ENCODE measurements at regions not wholly inside any gene's neighbourhood (a gene's known extent, or its start where the extent isn't known, plus 50 kb on each side); places are given as distances from the start of the nearest gene placed in this dataset.

DNA sequence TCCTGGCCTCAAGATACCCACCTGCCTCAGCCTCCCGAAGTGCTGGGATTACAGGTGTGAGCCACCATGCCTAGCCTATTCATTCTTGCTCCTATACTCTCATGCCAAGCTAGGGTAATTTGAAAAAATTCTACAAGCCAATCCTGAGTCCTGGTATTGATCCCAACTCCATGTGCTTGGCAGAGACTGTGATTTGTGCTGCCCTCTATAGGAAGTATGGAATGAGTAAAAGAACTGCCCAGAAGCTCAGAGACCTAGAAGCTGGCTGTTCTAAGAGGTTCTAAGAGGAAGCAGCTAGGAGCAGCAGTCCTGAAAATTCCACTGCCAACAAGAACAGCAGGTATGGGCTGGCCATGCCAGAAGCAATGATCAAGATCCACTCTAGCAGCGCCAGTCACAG is 402.5 kb downstream of the PCNX1 start:
- Histone ChIP-seq H3K4me3 (no peak overlapping the region), H3K27ac (no peak overlapping the region), H3K4me1 (no peaks in the 10 kb centered on the region), H3K36me3 (no peaks in the 10 kb centered on the region), H3K27me3 (no peaks in the 10 kb centered on the region), H3K9me3 (peaks cover 0 to 3% (median 0%) of the 10 kb centered on the region in 4 donors)
- 100% methylated on average over 2 of the region's 2 CpGs for WGBS (ENCODE audit: insufficient coverage, low coverage, low lambda C conversion rate, missing lambda C conversion rate)
- intact Hi-C loops (cut with DNase I) = loop anchor here (10.0 kb wide), 1 partner anchor 175 kb away; no protein-coding TSS in a partner anchor
- peak; percentile 83 to 93 (median 90) for ATAC-seq
- TF ChIP-seq, protein P1, sequence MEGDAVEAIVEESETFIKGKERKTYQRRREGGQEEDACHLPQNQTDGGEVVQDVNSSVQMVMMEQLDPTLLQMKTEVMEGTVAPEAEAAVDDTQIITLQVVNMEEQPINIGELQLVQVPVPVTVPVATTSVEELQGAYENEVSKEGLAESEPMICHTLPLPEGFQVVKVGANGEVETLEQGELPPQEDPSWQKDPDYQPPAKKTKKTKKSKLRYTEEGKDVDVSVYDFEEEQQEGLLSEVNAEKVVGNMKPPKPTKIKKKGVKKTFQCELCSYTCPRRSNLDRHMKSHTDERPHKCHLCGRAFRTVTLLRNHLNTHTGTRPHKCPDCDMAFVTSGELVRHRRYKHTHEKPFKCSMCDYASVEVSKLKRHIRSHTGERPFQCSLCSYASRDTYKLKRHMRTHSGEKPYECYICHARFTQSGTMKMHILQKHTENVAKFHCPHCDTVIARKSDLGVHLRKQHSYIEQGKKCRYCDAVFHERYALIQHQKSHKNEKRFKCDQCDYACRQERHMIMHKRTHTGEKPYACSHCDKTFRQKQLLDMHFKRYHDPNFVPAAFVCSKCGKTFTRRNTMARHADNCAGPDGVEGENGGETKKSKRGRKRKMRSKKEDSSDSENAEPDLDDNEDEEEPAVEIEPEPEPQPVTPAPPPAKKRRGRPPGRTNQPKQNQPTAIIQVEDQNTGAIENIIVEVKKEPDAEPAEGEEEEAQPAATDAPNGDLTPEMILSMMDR (IDR thresholded peaks at IDR 0.05) = peak; percentile 38 to 57 (median 50)
- no peak for TF ChIP-seq POLR2A (IDR thresholded peaks at IDR 0.05)
- no peak for DNase-seq

DNA sequence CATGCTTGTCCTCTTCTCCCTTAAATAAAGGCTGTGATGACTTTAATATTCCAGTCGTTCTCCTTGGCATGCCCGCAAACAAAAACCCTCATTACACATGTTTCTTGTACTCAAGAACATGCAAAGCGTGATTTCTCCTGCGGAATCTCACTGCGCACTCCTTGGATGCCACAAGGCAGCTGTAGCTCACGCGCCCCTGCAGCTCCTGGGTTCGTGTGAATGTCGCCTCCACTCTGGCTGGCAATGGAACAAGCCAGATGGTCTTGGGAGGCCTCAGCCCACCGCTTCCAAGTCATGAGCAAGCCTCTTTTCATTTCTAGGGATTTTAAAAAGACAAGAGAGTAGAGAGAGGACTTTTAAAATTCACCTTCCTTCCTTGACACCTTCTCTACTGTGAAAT is 403.8 kb downstream of the PCNX1 start:
- no peaks in the 10 kb centered on the region for H3K27me3 ChIP-seq
- intact Hi-C loops (cut with DNase I) = loop anchor here (10.0 kb wide), 1 partner anchor 176 kb away; no protein-coding TSS in a partner anchor
- WGBS (ENCODE audit: insufficient coverage, low coverage, low lambda C conversion rate, missing lambda C conversion rate) = 88% methylated on average over 8 of the region's 10 CpGs

DNA sequence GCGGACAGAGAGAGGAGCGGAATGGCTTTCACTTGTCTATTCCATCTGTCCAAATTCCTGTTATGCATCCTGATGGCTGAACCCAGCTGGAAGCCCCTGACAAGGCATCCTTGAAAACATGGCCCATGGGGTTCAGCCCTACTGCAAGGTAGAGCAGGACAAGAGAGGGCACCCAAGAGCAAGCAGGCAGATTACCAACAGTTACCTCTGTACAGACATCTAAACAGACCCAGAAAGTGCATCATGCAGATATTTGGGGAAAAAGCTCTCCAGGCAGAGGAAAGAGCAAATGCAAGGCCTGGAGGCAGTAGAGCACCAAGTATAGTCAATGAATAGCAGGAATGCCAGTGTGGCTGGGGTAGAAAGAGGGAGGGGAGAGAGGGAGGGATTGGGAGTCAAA is 407.5 kb downstream of the PCNX1 start:
- intact Hi-C loops (cut with DNase I) = loop anchor here (10.0 kb wide), 1 partner anchor 180 kb away; no protein-coding TSS in a partner anchor
- no peak overlapping the region for H3K4me3 ChIP-seq
- DNase-seq (no peak), ATAC-seq (peak; percentile 33 to 45 (median 44))
- no peaks in the 10 kb centered on the region for H3K9me3 ChIP-seq
- no peak overlapping the region for H3K27ac ChIP-seq
- no peaks in the 10 kb centered on the region for H3K27me3 ChIP-seq
- H3K36me3 ChIP-seq = no peaks in the 10 kb centered on the region
- WGBS (ENCODE audit: insufficient coverage, low coverage, low lambda C conversion rate, missing lambda C conversion rate) = 100% methylated on average over 2 of the region's 2 CpGs
- H3K4me1 ChIP-seq = peaks cover 0 to 4% (median 0%) of the 10 kb centered on the region in 4 donors
- no peak for TF ChIP-seq POLR2A (IDR thresholded peaks at IDR 0.05)
- TF ChIP-seq, protein P1 (IDR thresholded peaks at IDR 0.05) = peak in 2 of 4 donors; percentile 5 to 18

More for the DNA sequence above, 403.8 kb downstream of the PCNX1 start:
- ATAC-seq (no peak), DNase-seq (no peak)
- H3K9me3 ChIP-seq = no peaks in the 10 kb centered on the region
- TF ChIP-seq, protein P1 (IDR thresholded peaks at IDR 0.05) = no peak
- no peak for TF ChIP-seq POLR2A (IDR thresholded peaks at IDR 0.05)
- H3K27ac ChIP-seq = no peak overlapping the region
- H3K4me1 ChIP-seq = no peaks in the 10 kb centered on the region
- H3K36me3 ChIP-seq = no peaks in the 10 kb centered on the region
- no peak overlapping the region for H3K4me3 ChIP-seq

DNA sequence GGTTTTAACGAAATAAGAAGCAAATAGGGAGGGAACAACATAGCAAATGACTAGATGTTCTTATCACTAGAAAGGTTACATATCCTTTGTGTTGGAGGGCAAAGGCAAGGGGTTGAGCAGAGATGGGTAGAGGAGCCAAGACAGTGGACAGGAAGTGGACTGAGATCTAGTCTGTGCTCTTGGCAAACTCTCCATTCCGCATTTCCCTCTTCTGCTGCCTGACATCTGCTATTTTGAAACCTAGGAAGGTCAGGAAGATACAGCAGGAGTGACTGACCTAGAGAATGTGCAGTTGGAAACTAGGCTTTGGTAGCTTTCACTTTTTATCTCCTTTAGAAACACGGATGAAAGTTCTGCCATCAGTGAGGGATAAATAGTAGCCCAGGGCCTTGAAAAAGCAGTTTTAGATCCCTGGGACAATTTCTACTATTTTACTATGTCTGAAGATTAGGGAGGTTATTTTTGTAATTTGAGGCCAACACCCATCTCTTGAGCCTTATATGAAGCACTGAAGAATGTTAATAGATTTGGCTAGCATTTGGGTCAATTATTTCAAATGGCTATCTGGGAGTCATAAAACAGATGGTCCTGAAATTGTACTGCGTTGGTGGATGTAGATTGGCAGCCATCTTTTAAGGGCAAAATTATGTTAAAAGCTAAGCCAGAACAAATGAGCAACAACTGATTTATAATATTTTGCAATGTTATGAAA is 410.3 kb downstream of the PCNX1 start:
- no peak for DNase-seq
- WGBS (ENCODE audit: insufficient coverage, low coverage, low lambda C conversion rate, missing lambda C conversion rate) = 48% methylated on average over 4 of the region's 4 CpGs
- Histone ChIP-seq H3K36me3 (no peaks in the 10 kb centered on the region), H3K9me3 (no peaks in the 10 kb centered on the region), H3K27me3 (no peaks in the 10 kb centered on the region), H3K27ac (no peak overlapping the region), H3K4me3 (no peak overlapping the region), H3K4me1 (peaks cover 0 to 13% (median 4%) of the 10 kb centered on the region in 4 donors)
- intact Hi-C loops (cut with DNase I) = loop anchor here (10.0 kb wide), 1 partner anchor 183 kb away; no protein-coding TSS in a partner anchor
- TF ChIP-seq, protein P1 (IDR thresholded peaks at IDR 0.05) = no peak
- no peak for TF ChIP-seq POLR2A (IDR thresholded peaks at IDR 0.05)
- ATAC-seq = no peak

Measured in right lobe of liver (tissue), 6 donors.